Glutamatergic neuron (in vitro differentiated cells): ENCODE measurements at regions not wholly inside any gene's neighbourhood (a gene's known extent, or its start where the extent isn't known, plus 50 kb on each side); places are given as distances from the start of the nearest gene placed in this dataset.

ENCODE experiments used
- DNase-seq: peaks from one replicate; pipeline ENCODE4 v3.0.0; 2022
- H3K27ac Mint-ChIP-seq: one replicate; pipeline ENCODE4 v1.8.0; 2020; ENCODE audit warnings: mild to moderate bottlenecking, mixed read lengths, inconsistent platforms; ENCODE audit not compliant: unreplicated experiment
- H3K27me3 Mint-ChIP-seq: one replicate; pipeline ENCODE4 v1.8.0; 2020; ENCODE audit warnings: mild to moderate bottlenecking, moderate library complexity, mixed read lengths, inconsistent platforms; ENCODE audit not compliant: unreplicated experiment
- H3K36me3 Mint-ChIP-seq: one replicate; pipeline ENCODE4 v1.8.0; 2020; ENCODE audit warnings: mild to moderate bottlenecking, mixed read lengths, inconsistent platforms; ENCODE audit not compliant: unreplicated experiment
- H3K4me1 Mint-ChIP-seq: one replicate; pipeline ENCODE4 v1.8.0; 2020; ENCODE audit warnings: mild to moderate bottlenecking, low read depth, mixed read lengths, inconsistent platforms; ENCODE audit not compliant: unreplicated experiment
- H3K4me3 Mint-ChIP-seq: one replicate; pipeline ENCODE4 v1.8.0; 2020; ENCODE audit warnings: mild to moderate bottlenecking, mixed read lengths, inconsistent platforms; ENCODE audit not compliant: unreplicated experiment
- H3K9me3 Mint-ChIP-seq: one replicate; pipeline ENCODE4 v1.8.0; 2020; ENCODE audit warnings: mild to moderate bottlenecking, moderate library complexity, mixed read lengths, inconsistent platforms; ENCODE audit not compliant: unreplicated experiment
- TF ChIP-seq, protein P1 (sequence below): fragments of 200-600 bp; sonication (generic); IDR thresholded peaks from one replicate; pipeline ENCODE4 v1.5.0; 2021; ENCODE audit not compliant: partially characterized antibody, unreplicated experiment

DNA sequence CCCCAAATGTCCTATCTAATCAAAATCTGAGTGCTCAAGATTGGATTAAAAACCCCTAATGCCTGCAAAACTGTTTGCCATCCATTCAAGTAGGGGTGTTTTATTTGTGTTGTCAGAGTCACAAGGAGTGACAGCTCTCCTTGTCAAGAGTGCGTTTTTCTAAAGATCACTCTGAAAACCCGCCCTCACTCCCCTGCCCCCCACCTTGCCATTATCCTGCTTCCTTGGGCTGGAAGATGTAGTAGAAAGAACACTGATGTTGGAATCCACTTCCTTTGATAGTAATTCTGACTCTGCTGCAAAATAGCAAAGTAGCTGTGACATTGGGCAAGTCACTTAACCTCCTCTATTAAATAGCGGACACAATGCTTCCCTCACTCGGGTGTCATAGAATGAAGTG is 155.6 kb downstream of the TSN start:
- no peak overlapping the region for H3K27ac Mint-ChIP-seq

DNA sequence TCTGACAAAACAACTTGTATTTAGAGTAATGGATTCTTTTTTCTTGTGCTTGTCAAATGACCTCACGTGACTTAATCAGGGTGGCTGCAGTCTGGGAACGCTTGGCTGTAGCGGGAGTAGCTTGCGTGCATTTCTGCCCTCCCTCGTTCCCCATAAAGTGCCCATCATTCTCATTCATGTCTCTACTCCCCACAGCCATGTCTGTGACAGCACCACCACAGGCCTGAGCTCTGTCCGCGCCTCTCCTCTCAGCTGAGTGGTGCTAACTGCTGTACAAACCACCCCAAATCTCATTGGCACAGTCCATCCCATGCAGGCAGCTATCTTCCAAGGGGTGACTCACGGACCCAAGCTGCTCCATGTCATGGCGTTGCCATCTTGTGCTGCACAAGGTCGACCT is 161.7 kb downstream of the TSN start:
- DNase-seq, result no peak
- no peaks in the 10 kb centered on the region for H3K9me3 Mint-ChIP-seq
- no peaks in the 10 kb centered on the region for H3K36me3 Mint-ChIP-seq
- no peak overlapping the region for H3K4me3 Mint-ChIP-seq
- TF ChIP-seq, protein P1, sequence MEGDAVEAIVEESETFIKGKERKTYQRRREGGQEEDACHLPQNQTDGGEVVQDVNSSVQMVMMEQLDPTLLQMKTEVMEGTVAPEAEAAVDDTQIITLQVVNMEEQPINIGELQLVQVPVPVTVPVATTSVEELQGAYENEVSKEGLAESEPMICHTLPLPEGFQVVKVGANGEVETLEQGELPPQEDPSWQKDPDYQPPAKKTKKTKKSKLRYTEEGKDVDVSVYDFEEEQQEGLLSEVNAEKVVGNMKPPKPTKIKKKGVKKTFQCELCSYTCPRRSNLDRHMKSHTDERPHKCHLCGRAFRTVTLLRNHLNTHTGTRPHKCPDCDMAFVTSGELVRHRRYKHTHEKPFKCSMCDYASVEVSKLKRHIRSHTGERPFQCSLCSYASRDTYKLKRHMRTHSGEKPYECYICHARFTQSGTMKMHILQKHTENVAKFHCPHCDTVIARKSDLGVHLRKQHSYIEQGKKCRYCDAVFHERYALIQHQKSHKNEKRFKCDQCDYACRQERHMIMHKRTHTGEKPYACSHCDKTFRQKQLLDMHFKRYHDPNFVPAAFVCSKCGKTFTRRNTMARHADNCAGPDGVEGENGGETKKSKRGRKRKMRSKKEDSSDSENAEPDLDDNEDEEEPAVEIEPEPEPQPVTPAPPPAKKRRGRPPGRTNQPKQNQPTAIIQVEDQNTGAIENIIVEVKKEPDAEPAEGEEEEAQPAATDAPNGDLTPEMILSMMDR, result no peak
- H3K4me1 Mint-ChIP-seq, result no peaks in the 10 kb centered on the region
- H3K27me3 Mint-ChIP-seq, result no peaks in the 10 kb centered on the region
- H3K27ac Mint-ChIP-seq, result no peak overlapping the region

More for the DNA sequence above, 155.6 kb downstream of the TSN start:
- TF ChIP-seq, protein P1, result no peak
- Mint-ChIP-seq H3K9me3 (no peaks in the 10 kb centered on the region), H3K4me1 (peaks cover 2% of the 10 kb centered on the region), H3K36me3 (no peaks in the 10 kb centered on the region), H3K27me3 (peaks cover 2% of the 10 kb centered on the region), H3K4me3 (no peak overlapping the region)
- no peak for DNase-seq

DNA sequence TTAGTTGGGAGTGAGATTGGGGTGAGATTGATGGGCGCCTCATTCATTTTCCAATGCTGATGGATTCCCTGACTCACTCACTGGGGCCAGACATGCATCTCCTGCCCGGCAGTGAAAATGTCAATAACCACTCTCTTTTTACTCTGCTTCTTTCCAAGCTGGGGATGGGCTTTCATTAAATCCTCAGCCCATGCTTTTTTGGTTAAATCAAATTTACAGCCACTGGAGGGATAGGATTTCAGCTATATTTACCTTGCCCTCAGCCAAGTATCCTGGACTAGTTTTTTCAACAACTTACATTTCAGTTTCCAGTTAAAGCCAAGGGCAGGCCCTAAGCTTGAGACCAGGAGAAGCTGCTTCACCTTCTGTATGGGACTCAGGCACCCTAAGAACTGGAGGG is 162.8 kb downstream of the TSN start:
- no peaks in the 10 kb centered on the region for H3K4me1 Mint-ChIP-seq
- no peak overlapping the region for H3K4me3 Mint-ChIP-seq
- no peaks in the 10 kb centered on the region for H3K27me3 Mint-ChIP-seq
- no peak overlapping the region for H3K27ac Mint-ChIP-seq
- no peak for DNase-seq
- TF ChIP-seq, protein P1, result no peak
- H3K36me3 Mint-ChIP-seq, result no peaks in the 10 kb centered on the region
- H3K9me3 Mint-ChIP-seq, result no peaks in the 10 kb centered on the region

DNA sequence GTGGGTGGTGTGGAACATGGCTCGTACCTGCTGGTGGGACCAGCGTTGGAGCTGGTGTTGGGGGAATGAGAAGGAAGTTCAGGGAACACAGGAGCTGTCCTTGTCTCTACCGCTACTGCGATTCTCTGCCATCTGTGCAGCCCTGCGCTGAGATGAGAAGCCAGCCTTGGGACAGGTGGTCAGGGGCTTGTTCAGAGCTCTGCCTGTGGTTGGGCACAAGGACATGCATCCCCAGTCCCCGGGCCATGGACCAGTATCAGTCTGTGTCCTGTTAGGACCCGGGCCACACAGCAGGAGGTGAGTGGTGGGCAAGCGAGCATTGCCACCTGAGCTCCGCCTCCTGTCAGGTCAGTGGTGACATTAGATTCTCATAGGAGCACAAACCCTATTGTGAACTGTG is 164.4 kb downstream of the TSN start:
- Mint-ChIP-seq H3K36me3 (no peaks in the 10 kb centered on the region), H3K27ac (no peak overlapping the region), H3K4me3 (no peak overlapping the region), H3K4me1 (no peaks in the 10 kb centered on the region), H3K27me3 (no peaks in the 10 kb centered on the region), H3K9me3 (no peaks in the 10 kb centered on the region)
- TF ChIP-seq, protein P1, result no peak
- DNase-seq, result no peak

DNA sequence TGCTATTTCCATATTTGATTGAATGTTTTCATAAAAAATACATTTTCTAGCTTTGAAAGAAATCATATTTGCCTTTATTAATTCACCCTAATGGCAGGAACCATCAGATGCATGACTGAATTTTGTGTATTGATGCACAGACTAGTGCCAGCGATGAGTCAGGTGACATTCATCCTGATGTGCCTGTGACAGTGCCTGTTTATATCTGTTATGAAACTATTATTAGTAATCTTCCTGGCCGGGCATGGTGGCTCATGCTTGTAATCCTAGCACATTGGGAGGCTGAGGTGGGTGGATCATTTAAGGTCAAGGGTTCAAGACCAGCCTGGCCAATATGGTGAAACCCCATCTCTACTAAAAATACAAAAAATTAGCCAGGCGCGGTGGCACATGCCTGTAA is 170.0 kb downstream of the TSN start:
- DNase-seq, result no peak
- Mint-ChIP-seq H3K4me1 (no peaks in the 10 kb centered on the region), H3K4me3 (no peak overlapping the region), H3K36me3 (no peaks in the 10 kb centered on the region), H3K27me3 (no peaks in the 10 kb centered on the region), H3K27ac (no peak overlapping the region), H3K9me3 (no peaks in the 10 kb centered on the region)
- TF ChIP-seq, protein P1, result no peak
